ENCODE measurements at regions not wholly inside any gene's neighbourhood (a gene's known extent, or its start where the extent isn't known, plus 50 kb on each side); places are given as distances from the start of the nearest gene placed in this dataset.

DNA sequence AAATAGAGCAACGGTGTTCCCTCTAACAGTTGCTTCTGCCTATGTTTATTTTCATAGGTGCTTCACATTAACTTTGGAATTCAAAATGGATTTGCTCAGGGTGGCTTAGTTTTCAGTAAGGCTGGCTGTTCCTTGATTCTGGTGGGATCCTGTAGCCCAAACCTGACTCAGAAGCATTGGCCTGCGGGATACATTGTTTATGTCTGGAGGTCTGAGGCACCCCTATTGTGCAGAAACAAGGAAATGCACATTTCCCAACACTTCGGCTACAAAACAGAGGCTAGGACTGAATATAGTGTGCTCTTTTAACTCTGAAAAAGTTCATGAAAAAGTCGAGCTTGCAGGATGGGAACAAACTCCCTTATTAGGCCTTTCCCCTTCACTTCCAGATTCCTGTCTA lies 133.8 kb upstream of the F3 start:
- Histone ChIP-seq H3K27ac (ENCODE audit: insufficient read depth, low read length) (peak overlapping the region; percentile 70), H3K4me1 (ENCODE audit: control insufficient read depth, insufficient read depth, low read length) (peaks cover 20% of the 10 kb centered on the region), H3K4me2 (ENCODE audit: low read depth, low read length) (peak overlapping the region; percentile 59), H3K4me3 (ENCODE audit: insufficient read depth, low read depth, low read length) (no peak overlapping the region), H2BK15ac (ENCODE audit: low read depth, low read length) (peak overlapping the region; percentile 84; the same call in 2 of the 3 replicates), H2AK9ac (replicated peaks; ENCODE audit: low read depth, low read length, poor library complexity) (no peak overlapping the region), H3K56ac (ENCODE audit: extremely low read depth, insufficient read depth, low read length) (peak overlapping the region; percentile 92), H3K27me3 (ENCODE audit: control insufficient read depth, insufficient read depth, low read length) (no peaks in the 10 kb centered on the region), H3K36me3 (ENCODE audit: control insufficient read depth, insufficient read depth, low read length) (no peaks in the 10 kb centered on the region), H4K91ac (ENCODE audit: insufficient read depth, low read depth, low read length) (peak overlapping the region; percentile 98), H2BK20ac (ENCODE audit: low read depth, low read length) (peak overlapping the region; percentile 98), H3K23ac (ENCODE audit: low read depth, low read length) (peak overlapping the region; percentile 94; the same call in 1 of the 2 replicates), H2AFZ (replicated peaks; ENCODE audit: low read length, poor library complexity) (no peak overlapping the region), H3K4ac (ENCODE audit: low read depth, low read length) (peak overlapping the region; percentile 98), H3K9ac (ENCODE audit: low read depth, low read length) (peak overlapping the region; percentile 47; the same call in 1 of the 2 replicates), H4K20me1 (ENCODE audit: insufficient read depth, low read length) (no peaks in the 10 kb centered on the region), H2BK120ac (ENCODE audit: low read depth, low read length) (peak overlapping the region; percentile 99), H3K79me1 (ENCODE audit: low read depth in 1 of 2, low read length in 2 of 2) (peaks cover 0 to 16% of the 10 kb centered on the region in 2 experiments; a peak in 1 of 4 replicates), H3K18ac (ENCODE audit: low read depth, low read length) (peak overlapping the region; percentile 95; the same call in 1 of the 2 replicates), H3K9me3 (ENCODE audit: control insufficient read depth, insufficient read depth, low read length) (no peaks in the 10 kb centered on the region), H4K8ac (ENCODE audit: low read depth in 2 of 2, low read length in 2 of 2) (peak overlapping the region; percentile 62 to 94), H4K5ac (ENCODE audit: low read depth, low read length) (peak overlapping the region; percentile 89), H2AK5ac (ENCODE audit: low read depth, low read length) (peak overlapping the region; percentile 100), H2BK5ac (ENCODE audit: low read depth, low read length, poor library complexity, severe bottlenecking) (peak overlapping the region; percentile 99), H3K14ac (replicated peaks; ENCODE audit: low read depth, low read length) (peak overlapping the region; percentile 96), H3K9me1 (ENCODE audit: insufficient read depth, low read length) (peaks cover 17% of the 10 kb centered on the region)
- ChIA-PET CTCF (interaction anchor here (0.6 to 1.2 kb wide), 2 partner anchors 52 to 127 kb away, joined by 3 read pairs; no protein-coding TSS in a partner anchor), POLR2A (ENCODE audit: unreplicated experiment) (interaction anchor here (1.0 kb wide), 1 partner anchor 134 kb away, joined by 5 read pairs; the partner anchor contains the start of gene F3)
- BruUV-seq (replicated peaks): no TSS peak
- TF ChIP-seq BHLHE40 (IDR thresholded peaks at IDR 0.05; ENCODE audit: low read depth, low read length): peak; percentile 56; the same call in 1 of the 2 replicates
- peak; percentile 29; the same call in 1 of the 2 replicates for TF ChIP-seq RAD21 (IDR thresholded peaks at IDR 0.05; ENCODE audit: low read length)
- TF ChIP-seq RCOR1 (IDR thresholded peaks at IDR 0.05; ENCODE audit: insufficient replicate concordance, low read length): peak; percentile 57
- TF ChIP-seq MAFK (IDR thresholded peaks at IDR 0.05; ENCODE audit: low read depth, low read length): peak; percentile 36; the same call in 1 of the 2 replicates
- TF ChIP-seq, protein P1, sequence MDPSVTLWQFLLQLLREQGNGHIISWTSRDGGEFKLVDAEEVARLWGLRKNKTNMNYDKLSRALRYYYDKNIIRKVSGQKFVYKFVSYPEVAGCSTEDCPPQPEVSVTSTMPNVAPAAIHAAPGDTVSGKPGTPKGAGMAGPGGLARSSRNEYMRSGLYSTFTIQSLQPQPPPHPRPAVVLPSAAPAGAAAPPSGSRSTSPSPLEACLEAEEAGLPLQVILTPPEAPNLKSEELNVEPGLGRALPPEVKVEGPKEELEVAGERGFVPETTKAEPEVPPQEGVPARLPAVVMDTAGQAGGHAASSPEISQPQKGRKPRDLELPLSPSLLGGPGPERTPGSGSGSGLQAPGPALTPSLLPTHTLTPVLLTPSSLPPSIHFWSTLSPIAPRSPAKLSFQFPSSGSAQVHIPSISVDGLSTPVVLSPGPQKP (IDR thresholded peaks at IDR 0.05; ENCODE audit: borderline replicate concordance, low read depth, low read length): no peak
- peak; percentile 93 for TF ChIP-seq CEBPB (IDR thresholded peaks at IDR 0.05; ENCODE audit: low read depth, low read length)
- peak; percentile 73 for TF ChIP-seq FOS (IDR thresholded peaks at IDR 0.05; ENCODE audit: low read depth, low read length)
- no peak for TF ChIP-seq USF2 (IDR thresholded peaks at IDR 0.05; ENCODE audit: low read depth, low read length)
- WGBS, 2 experiments (ENCODE audit: extremely low coverage in 2 of 2, insufficient read length in 1 of 2): 0% methylated on average over 1 of the region's 4 CpGs; no CpG with 5 or more reads in 1 of the 2 experiments
- in situ Hi-C loops (cut with MboI; ENCODE audit: low sequenced_read_pairs) (no loop called here), intact Hi-C loops (cut with micrococcal nuclease) (loop anchor here (5.0 kb wide), 1 partner anchor 133 kb away; the partner anchor contains the start of gene F3), dilution Hi-C loops (cut with HindIII; ENCODE audit: low sequenced_read_pairs, unreplicated experiment) (no loop called here)
- DNase-seq (peak; percentile 95), ATAC-seq (ENCODE audit: low read depth) (peak; percentile 52)
